ENCODE measurements at regions not wholly inside any gene's neighbourhood (a gene's known extent, or its start where the extent isn't known, plus 50 kb on each side); places are given as distances from the start of the nearest gene placed in this dataset.

DNA sequence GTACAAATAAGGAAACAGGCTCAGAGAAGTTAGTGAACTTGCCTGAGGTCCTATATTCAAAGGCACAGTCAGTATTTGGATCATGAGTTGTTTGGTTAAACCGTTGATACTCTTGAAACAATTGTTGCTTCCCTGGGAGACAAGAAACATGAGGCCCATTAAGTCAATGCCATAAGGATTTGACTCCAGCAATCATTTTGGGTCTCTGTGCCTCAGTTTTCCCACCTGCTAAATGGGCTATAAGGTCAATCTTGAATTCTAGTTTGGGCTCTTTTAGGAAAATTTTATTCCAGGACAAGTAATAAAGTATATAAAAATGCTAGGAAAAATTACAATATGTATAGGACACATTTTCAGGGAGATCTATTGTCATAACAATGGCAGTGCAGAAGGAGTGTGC, 202.1 kb downstream of the TMEM26 start:
- Histone ChIP-seq H3K9ac (ENCODE audit: low read length in 5 of 5) (no peak overlapping the region), H3K4me3 (ENCODE audit: low read depth in 1 of 5, low read length in 5 of 5) (no peak overlapping the region), H3K36me3 (ENCODE audit: control insufficient read depth in 5 of 5, insufficient read depth in 5 of 5, low read length in 5 of 5) (no peaks in the 10 kb centered on the region), H3K27ac (ENCODE audit: low read depth, low read length) (no peak overlapping the region), H3K9me3 (ENCODE audit: control insufficient read depth in 5 of 5, low read length in 5 of 5) (peaks cover 0 to 6% (median 0%) of the 10 kb centered on the region in 5 donors), H3K27me3 (ENCODE audit: control insufficient read depth in 5 of 5, insufficient read depth in 4 of 5, low read length in 5 of 5) (no peaks in the 10 kb centered on the region), H3K4me1 (ENCODE audit: control insufficient read depth in 5 of 5, insufficient read depth in 5 of 5, low read length in 5 of 5) (no peaks in the 10 kb centered on the region)

DNA sequence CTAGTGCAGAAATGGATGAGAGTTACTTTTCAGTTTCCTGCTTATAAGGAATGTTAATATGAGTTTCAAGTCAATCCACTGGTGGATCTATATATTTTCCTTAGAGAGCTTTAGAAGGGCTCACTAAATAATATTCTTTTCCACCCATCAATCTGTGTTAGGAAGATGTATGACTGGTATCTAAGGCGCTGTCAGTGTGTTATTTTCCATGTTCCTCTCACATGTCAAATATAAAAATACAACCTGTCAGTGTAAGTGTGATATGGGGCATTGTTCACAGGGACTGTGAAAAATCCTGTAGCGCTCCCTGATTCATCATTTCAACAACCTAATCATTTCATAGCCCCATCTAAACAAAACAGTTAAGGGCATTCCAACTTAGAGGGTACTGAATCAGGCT, 203.1 kb downstream of the TMEM26 start:
- Histone ChIP-seq H3K27ac (ENCODE audit: low read depth, low read length) (no peak overlapping the region), H3K9ac (ENCODE audit: low read length in 5 of 5) (no peak overlapping the region), H3K27me3 (ENCODE audit: control insufficient read depth in 5 of 5, insufficient read depth in 4 of 5, low read length in 5 of 5) (no peaks in the 10 kb centered on the region), H3K4me1 (ENCODE audit: control insufficient read depth in 5 of 5, insufficient read depth in 5 of 5, low read length in 5 of 5) (no peaks in the 10 kb centered on the region), H3K4me3 (ENCODE audit: low read depth in 1 of 5, low read length in 5 of 5) (no peak overlapping the region), H3K9me3 (ENCODE audit: control insufficient read depth in 5 of 5, low read length in 5 of 5) (peaks cover 0 to 6% (median 0%) of the 10 kb centered on the region in 5 donors), H3K36me3 (ENCODE audit: control insufficient read depth in 5 of 5, insufficient read depth in 5 of 5, low read length in 5 of 5) (no peaks in the 10 kb centered on the region)

DNA sequence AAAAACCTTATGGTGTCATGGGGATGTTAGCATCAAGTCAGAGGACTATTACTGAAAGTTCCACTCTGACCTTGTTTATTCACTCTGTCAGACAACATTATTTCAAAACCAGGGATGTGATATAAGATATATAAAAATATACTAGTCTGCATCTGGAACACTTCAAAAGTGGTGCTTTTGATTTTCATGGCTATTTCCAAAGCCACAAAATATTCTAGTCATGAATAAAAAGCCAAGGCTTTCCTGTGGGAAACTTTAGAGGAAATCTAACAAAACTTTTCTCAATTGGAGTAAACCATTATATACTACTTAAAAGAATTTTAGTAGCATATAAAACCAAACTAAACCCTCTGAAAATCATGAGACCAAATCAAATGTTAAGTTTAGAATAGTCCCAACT, 205.2 kb downstream of the TMEM26 start:
- no peak overlapping the region for H3K4me3 ChIP-seq (ENCODE audit: low read depth in 1 of 5, low read length in 5 of 5)

DNA sequence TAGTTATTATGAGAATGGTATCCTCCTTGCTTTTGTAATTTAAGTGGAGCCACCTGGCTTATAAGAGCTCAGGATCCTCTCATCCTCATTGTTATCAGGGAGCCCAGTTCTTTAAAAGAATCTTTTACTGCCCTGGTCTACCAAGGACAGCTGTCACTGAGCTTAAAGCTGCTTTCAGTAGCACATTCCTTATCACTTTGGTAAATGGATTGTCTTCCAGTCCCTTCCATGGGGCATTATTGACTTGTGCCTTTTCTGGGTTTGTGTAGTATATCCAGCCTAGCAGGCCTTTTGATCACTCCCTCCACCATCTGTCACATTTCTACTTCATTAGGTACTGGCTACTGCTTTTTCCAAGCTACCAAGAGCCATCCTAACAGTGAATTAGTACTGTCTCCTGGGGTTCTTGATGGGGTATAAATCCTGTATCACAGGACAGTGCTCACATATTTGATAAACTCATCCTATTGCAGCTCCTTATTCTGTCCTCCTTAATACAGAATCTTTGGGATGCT, 208.9 kb downstream of the TMEM26 start:
- Histone ChIP-seq H3K9me3 (ENCODE audit: control insufficient read depth in 5 of 5, low read length in 5 of 5) (no peaks in the 10 kb centered on the region), H3K4me1 (ENCODE audit: control insufficient read depth in 5 of 5, insufficient read depth in 5 of 5, low read length in 5 of 5) (no peaks in the 10 kb centered on the region)

More for the DNA sequence above, 205.2 kb downstream of the TMEM26 start:
- Histone ChIP-seq H3K36me3 (ENCODE audit: control insufficient read depth in 5 of 5, insufficient read depth in 5 of 5, low read length in 5 of 5) (no peaks in the 10 kb centered on the region), H3K9ac (ENCODE audit: low read length in 5 of 5) (no peak overlapping the region), H3K27me3 (ENCODE audit: control insufficient read depth in 5 of 5, insufficient read depth in 4 of 5, low read length in 5 of 5) (no peaks in the 10 kb centered on the region), H3K27ac (ENCODE audit: low read depth, low read length) (no peak overlapping the region), H3K4me1 (ENCODE audit: control insufficient read depth in 5 of 5, insufficient read depth in 5 of 5, low read length in 5 of 5) (no peaks in the 10 kb centered on the region), H3K9me3 (ENCODE audit: control insufficient read depth in 5 of 5, low read length in 5 of 5) (peaks cover 0 to under 1% (median 0%) of the 10 kb centered on the region in 5 donors)

DNA sequence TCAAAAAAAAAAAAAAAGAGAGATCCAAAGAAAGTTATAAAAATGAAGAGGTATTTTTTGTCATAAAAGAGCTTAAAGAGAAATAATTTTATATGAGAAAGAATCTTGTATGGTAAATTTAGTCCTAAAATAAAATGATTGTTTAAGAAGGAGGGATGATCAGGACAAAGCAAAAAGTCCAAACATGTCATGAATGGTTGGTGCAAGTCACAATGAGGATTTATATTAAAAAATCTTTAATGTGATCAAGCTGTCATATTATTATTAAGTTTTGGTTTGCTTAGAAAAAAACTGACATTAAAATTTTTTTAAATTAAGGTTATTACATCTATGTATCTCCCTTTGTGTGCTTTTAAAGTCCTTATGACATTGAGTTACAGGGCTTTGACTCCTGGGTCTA, 220.4 kb downstream of the TMEM26 start:
- Histone ChIP-seq H3K36me3 (ENCODE audit: control insufficient read depth in 5 of 5, insufficient read depth in 5 of 5, low read length in 5 of 5) (no peaks in the 10 kb centered on the region), H3K27me3 (ENCODE audit: control insufficient read depth in 5 of 5, insufficient read depth in 4 of 5, low read length in 5 of 5) (no peaks in the 10 kb centered on the region), H3K9me3 (ENCODE audit: control insufficient read depth in 5 of 5, low read length in 5 of 5) (peaks cover 0 to 2% (median 0%) of the 10 kb centered on the region in 5 donors), H3K4me3 (ENCODE audit: low read depth in 1 of 5, low read length in 5 of 5) (no peak overlapping the region), H3K27ac (ENCODE audit: low read depth, low read length) (no peak overlapping the region), H3K9ac (ENCODE audit: low read length in 5 of 5) (no peak overlapping the region), H3K4me1 (ENCODE audit: control insufficient read depth in 5 of 5, insufficient read depth in 5 of 5, low read length in 5 of 5) (no peaks in the 10 kb centered on the region)

More for the DNA sequence above, 208.9 kb downstream of the TMEM26 start:
- Histone ChIP-seq H3K4me3 (ENCODE audit: low read depth in 1 of 5, low read length in 5 of 5) (no peak overlapping the region), H3K27me3 (ENCODE audit: control insufficient read depth in 5 of 5, insufficient read depth in 4 of 5, low read length in 5 of 5) (no peaks in the 10 kb centered on the region), H3K36me3 (ENCODE audit: control insufficient read depth in 5 of 5, insufficient read depth in 5 of 5, low read length in 5 of 5) (no peaks in the 10 kb centered on the region), H3K9ac (ENCODE audit: low read length in 5 of 5) (no peak overlapping the region), H3K27ac (ENCODE audit: low read depth, low read length) (no peak overlapping the region)

DNA sequence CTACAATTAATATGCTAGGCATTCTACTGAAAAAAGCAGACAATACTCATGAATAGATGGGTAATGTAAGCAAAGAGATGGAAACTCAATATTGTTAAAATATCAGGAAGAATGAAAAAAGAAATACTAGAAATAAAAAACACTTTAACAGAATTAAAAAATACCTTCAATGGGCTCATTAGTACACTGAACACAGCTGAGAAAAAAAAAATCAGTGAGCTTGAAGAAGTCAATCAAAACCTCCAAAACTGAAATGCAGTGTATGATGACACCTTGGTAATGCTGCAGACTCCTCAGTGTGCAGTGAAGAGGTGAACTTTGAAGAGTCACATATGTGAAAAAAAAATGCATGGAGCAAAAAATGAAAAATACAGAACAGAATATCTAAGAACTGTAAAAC, 227.2 kb downstream of the TMEM26 start:
- no peak overlapping the region for H3K4me3 ChIP-seq (ENCODE audit: low read depth in 1 of 5, low read length in 5 of 5)
- peaks cover 0 to 11% (median 9%) of the 10 kb centered on the region in 5 donors for H3K9me3 ChIP-seq (ENCODE audit: control insufficient read depth in 5 of 5, low read length in 5 of 5)
- no peaks in the 10 kb centered on the region for H3K36me3 ChIP-seq (ENCODE audit: control insufficient read depth in 5 of 5, insufficient read depth in 5 of 5, low read length in 5 of 5)
- no peak overlapping the region for H3K9ac ChIP-seq (ENCODE audit: low read length in 5 of 5)
- no peak overlapping the region for H3K27ac ChIP-seq (ENCODE audit: low read depth, low read length)
- no peaks in the 10 kb centered on the region for H3K27me3 ChIP-seq (ENCODE audit: control insufficient read depth in 5 of 5, insufficient read depth in 4 of 5, low read length in 5 of 5)
- H3K4me1 ChIP-seq (ENCODE audit: control insufficient read depth in 5 of 5, insufficient read depth in 5 of 5, low read length in 5 of 5): no peaks in the 10 kb centered on the region

DNA sequence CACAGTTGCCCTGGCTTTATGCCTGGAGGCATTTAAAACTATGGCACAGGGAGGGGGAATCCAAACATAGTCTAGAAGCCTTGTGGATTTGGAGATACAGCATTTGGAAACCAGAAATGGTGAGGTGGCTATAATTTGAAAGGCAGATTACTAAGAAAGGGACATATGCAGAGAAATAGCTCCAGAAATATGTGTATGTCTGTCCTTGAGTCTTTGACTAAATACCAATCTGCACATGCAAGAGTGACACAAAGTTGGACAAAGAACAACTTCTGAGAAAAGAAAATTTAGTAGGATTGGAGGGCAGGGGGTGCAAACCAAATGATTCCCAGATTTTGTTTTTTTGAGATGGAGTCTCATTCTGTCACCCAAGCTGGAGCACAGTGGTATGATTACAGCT, 229.6 kb downstream of the TMEM26 start:
- no peak overlapping the region for H3K4me3 ChIP-seq (ENCODE audit: low read depth in 1 of 5, low read length in 5 of 5)
- H3K4me1 ChIP-seq (ENCODE audit: control insufficient read depth in 5 of 5, insufficient read depth in 5 of 5, low read length in 5 of 5): no peaks in the 10 kb centered on the region
- no peaks in the 10 kb centered on the region for H3K36me3 ChIP-seq (ENCODE audit: control insufficient read depth in 5 of 5, insufficient read depth in 5 of 5, low read length in 5 of 5)
- H3K27ac ChIP-seq (ENCODE audit: low read depth, low read length): no peak overlapping the region
- no peak overlapping the region for H3K9ac ChIP-seq (ENCODE audit: low read length in 5 of 5)
- no peaks in the 10 kb centered on the region for H3K27me3 ChIP-seq (ENCODE audit: control insufficient read depth in 5 of 5, insufficient read depth in 4 of 5, low read length in 5 of 5)
- H3K9me3 ChIP-seq (ENCODE audit: control insufficient read depth in 5 of 5, low read length in 5 of 5): peaks cover 0 to 11% (median 9%) of the 10 kb centered on the region in 5 donors

DNA sequence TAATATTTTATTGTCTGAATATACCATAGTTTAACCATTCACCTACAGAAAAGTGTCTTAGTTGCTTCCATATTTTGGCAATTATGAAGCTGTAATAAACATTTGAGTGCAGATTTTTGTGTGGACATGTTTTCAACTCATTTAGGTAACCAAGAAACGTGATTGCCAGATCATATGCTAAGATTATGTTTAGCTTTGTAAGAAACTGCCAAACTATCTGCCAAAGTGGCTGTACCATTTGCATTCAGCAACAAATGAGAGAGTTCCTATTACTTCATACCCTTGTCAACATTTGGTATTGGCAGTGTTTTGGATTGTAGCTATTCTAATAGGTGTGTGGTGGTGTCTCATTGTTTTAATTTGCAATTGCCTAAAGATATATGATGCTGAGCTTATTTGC, 233.5 kb downstream of the TMEM26 start:
- Histone ChIP-seq H3K9me3 (ENCODE audit: control insufficient read depth in 5 of 5, low read length in 5 of 5) (peaks cover 0 to 5% (median 0%) of the 10 kb centered on the region in 5 donors), H3K27ac (ENCODE audit: low read depth, low read length) (no peak overlapping the region), H3K4me3 (ENCODE audit: low read depth in 1 of 5, low read length in 5 of 5) (no peak overlapping the region), H3K36me3 (ENCODE audit: control insufficient read depth in 5 of 5, insufficient read depth in 5 of 5, low read length in 5 of 5) (no peaks in the 10 kb centered on the region), H3K9ac (ENCODE audit: low read length in 5 of 5) (no peak overlapping the region), H3K4me1 (ENCODE audit: control insufficient read depth in 5 of 5, insufficient read depth in 5 of 5, low read length in 5 of 5) (no peaks in the 10 kb centered on the region), H3K27me3 (ENCODE audit: control insufficient read depth in 5 of 5, insufficient read depth in 4 of 5, low read length in 5 of 5) (no peaks in the 10 kb centered on the region)

DNA sequence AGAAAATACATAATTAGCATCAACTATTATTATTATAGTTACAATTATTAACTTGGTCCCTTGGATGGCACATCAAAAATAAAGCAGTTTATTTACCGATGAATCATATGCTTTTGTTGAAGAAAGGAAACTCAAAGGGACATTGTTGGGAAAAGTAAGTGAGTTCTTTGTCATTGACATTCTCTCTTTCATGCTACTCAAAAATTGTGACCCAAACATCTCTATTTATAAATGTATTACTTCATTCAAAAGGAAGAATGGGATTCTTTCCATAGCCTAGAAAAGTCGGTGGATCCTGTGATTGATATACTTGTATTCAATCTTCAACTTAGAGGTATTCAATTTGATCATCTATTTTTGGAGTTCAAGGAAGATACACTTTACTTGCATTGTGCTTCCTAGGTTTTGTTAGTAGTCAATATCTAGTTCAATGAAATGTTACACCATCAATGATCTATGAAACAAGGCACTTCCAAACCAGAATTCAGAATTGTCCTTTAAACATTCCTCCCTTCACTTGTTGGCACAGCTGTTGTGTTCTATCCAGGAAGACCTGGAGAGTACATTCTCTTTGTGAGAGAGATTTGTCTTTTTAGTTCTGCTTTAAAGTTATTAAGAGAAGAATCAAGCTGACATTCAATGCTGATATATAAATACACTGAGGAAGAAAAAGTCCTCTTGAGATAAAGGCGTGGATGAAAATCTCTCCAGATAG, 235.2 kb downstream of the TMEM26 start:
- Histone ChIP-seq H3K36me3 (ENCODE audit: control insufficient read depth in 5 of 5, insufficient read depth in 5 of 5, low read length in 5 of 5) (no peaks in the 10 kb centered on the region), H3K27ac (ENCODE audit: low read depth, low read length) (no peak overlapping the region), H3K4me3 (ENCODE audit: low read depth in 1 of 5, low read length in 5 of 5) (no peak overlapping the region), H3K4me1 (ENCODE audit: control insufficient read depth in 5 of 5, insufficient read depth in 5 of 5, low read length in 5 of 5) (no peaks in the 10 kb centered on the region), H3K27me3 (ENCODE audit: control insufficient read depth in 5 of 5, insufficient read depth in 4 of 5, low read length in 5 of 5) (no peaks in the 10 kb centered on the region), H3K9ac (ENCODE audit: low read length in 5 of 5) (no peak overlapping the region), H3K9me3 (ENCODE audit: control insufficient read depth in 5 of 5, low read length in 5 of 5) (no peaks in the 10 kb centered on the region)

DNA sequence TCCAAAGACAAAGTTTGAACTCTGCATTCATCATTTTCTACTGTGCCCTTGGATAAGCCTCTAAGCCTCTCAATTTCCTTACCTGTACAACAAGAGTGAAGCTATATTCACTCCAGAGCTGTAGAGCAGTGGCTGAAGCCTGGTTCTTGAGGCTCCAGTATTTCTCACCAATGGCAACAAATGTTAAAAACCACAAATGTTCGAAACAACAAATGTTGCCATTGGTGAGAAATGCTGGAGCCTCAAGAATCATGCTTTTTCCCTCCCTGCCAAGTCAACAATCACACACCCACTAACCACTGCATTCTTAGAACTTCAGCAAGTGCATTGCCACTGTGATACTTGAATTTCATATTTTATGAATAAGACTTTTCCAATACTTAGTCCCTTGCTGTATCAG, 237.9 kb downstream of the TMEM26 start:
- no peak overlapping the region for H3K4me3 ChIP-seq (ENCODE audit: low read depth in 1 of 5, low read length in 5 of 5)
- no peaks in the 10 kb centered on the region for H3K4me1 ChIP-seq (ENCODE audit: control insufficient read depth in 5 of 5, insufficient read depth in 5 of 5, low read length in 5 of 5)
- H3K36me3 ChIP-seq (ENCODE audit: control insufficient read depth in 5 of 5, insufficient read depth in 5 of 5, low read length in 5 of 5): no peaks in the 10 kb centered on the region
- no peak overlapping the region for H3K9ac ChIP-seq (ENCODE audit: low read length in 5 of 5)
- no peak overlapping the region for H3K27ac ChIP-seq (ENCODE audit: low read depth, low read length)
- H3K9me3 ChIP-seq (ENCODE audit: control insufficient read depth in 5 of 5, low read length in 5 of 5): no peaks in the 10 kb centered on the region
- H3K27me3 ChIP-seq (ENCODE audit: control insufficient read depth in 5 of 5, insufficient read depth in 4 of 5, low read length in 5 of 5): no peaks in the 10 kb centered on the region

All from subcutaneous abdominal adipose tissue (tissue), 5 donors.